GM12873 (cell line): ENCODE measurements at regions not wholly inside any gene's neighbourhood (a gene's known extent, or its start where the extent isn't known, plus 50 kb on each side); places are given as distances from the start of the nearest gene placed in this dataset.

Experiments used
- CTCF ChIP-seq: IDR thresholded peaks from 2 replicates; pipeline ENCODE4 v1.5.1; 2012; ENCODE audit warnings: low read depth, mild to moderate bottlenecking, moderate library complexity, low read length, control low read depth; ENCODE audit not compliant: insufficient read depth; ENCODE audit errors: missing control alignments

DNA sequence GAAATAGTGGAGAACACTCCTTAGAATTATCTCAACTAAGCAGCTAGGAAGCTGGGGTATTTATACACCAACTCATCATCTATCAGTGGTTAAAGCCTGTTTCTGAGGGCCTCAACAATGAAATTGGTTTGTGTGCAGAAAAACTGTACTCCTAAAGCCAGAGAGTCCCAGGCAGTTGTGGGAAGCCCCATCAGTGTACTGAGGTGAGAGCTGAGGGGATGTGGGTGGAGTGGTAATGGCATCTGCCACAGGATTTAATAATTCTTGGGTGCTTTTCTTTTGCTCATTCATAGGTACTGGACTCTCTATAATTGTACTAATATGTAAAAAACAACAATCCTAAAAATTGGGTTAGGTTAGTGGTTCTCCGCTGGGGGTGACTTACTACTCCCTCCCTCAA is 267.5 kb downstream of the PTEN start:
- TF ChIP-seq CTCF = no peak

DNA sequence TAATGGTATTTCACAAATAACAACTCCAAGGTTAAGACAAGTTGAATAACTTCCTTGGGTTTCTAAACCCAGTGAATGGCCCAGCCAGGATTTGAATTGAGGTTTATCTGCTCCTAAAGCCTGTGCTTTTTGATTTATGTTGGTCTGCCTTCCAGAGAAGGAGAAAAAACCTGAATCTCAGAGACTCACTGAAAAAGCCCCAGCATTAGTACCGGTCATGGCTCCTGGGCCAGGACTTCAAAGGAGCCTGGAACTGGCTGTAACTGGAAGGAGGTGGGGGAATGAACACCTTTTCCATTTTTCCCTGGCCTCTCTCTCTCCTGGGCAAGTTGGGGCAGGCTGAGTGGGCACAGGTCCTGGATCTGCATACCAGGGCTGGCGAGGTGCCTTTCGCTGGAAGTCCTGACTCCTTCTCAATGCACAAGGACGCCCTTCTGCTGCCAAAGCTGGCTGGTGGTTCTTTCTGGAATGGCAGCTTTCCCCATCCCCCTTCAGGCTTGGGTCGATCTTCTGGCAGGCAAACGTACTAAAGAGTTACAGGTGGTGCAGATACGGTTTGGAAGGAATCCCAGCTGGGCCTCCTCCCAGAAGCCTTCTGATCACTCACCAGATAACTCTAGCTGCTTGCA is 268.2 kb downstream of the PTEN start:
- TF ChIP-seq CTCF = no peak

- TF ChIP-seq CTCF = no peak
Observed at GRCh38 chr10:88136712-88137111, 273.3 kb downstream of the PTEN start.

DNA sequence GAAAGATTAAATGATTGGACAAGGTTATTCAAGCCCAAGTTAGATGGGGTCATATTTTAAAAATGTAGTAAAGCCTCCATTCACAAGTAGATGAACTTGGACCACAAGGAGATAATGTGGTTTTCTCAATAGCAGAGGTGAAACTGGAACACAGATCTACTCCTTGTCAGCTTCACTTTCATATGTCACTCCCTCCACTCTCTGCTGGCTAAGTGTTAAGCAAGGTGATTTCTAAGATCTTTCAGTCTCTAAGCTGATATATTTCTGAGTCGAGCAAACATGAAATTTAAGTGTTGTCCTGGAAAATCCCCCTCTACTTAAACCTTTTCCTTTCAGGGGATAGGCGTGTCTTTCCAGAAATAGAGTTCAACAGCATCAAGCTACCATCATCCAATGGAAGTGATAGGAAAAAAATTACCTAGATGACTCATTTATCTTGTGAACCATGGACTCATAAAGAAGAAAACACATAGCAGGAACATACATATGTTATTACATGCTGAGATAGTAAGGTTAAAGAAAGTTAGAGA is 275.0 kb downstream of the PTEN start:
- TF ChIP-seq CTCF = no peak

- no peak for TF ChIP-seq CTCF
Observed at GRCh38 chr10:88147000-88147798, 283.8 kb downstream of the PTEN start.

- no peak for TF ChIP-seq CTCF
Observed at GRCh38 chr10:88149906-88150305, 286.5 kb downstream of the PTEN start.

DNA sequence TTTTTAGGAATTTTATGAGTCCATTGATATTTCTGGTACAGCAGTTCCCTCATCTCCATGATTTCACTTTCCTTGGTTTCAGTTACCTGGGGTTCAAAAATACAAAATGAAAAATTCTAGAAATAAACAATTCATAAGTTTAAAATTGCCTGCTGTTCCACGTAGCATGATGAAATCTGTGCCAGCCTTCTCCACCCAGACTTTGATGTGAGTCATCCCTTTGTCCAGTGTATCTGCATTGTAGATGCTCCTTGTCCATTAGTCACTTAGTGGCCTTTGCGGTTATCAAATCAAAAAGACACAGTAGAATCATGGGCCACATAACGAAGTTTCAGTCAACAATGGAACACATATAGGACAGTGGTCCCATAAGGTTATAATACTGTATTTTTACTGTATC is 286.9 kb downstream of the PTEN start:
- TF ChIP-seq CTCF = no peak
